Stimulated activated CD4-positive, alpha-beta T cell treated with anti-CD3 and anti-CD28 coated beads, Interleukin-15, amount 100 ng/mL, for 24 hours (primary cell): ENCODE measurements at regions not wholly inside any gene's neighbourhood (a gene's known extent, or its start where the extent isn't known, plus 50 kb on each side); places are given as distances from the start of the nearest gene placed in this dataset.
"Not testable (repeated sequence)": the region's sequence is repeated elsewhere in the genome, so short reads cannot be mapped to it uniquely, and the experiment has no call there.

Experiments used
- DNase-seq: peaks from one replicate; pipeline ENCODE4 v3.0.0-alpha.2; 2020

DNA sequence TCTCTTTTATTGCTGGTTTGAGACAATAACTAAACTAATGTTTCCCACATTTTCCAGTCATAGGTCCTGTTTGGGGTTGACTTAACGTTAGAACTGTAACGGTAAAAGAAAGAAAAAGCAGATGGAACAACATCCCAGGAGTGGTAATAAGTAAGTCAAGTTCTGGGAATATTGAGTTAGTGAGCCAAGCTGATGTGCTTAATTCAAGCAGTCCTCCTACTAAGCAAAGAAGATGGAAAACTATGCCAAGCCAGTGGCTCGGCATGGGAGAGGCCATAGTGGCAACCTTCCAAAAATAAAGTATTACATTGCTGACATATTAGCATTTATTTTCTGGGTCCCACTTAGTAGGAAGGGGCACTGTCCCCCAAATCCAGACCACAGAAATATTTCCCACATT, 161.7 kb upstream of the CDH5 start:
- DNase-seq: no peak

DNA sequence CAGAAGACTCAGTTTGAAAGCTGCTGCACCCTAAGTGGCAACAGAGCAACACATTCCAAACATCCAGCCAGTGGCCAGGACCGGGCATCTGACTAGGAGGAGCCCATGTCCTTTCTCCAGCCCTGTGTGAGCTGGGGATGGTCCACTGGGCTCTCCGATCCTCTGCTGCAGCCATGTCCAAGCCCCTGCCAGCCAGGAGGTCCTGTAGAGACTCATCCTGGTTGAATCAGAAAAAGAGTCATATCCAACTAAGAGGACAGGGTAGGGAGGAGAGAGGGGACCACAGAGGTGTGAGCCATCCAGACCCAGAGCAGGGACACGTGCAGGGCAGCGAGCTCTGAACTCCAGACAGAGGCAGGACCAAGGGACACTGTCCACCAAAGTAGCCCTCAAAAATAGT, 163.0 kb upstream of the CDH5 start:
- no peak for DNase-seq

DNA sequence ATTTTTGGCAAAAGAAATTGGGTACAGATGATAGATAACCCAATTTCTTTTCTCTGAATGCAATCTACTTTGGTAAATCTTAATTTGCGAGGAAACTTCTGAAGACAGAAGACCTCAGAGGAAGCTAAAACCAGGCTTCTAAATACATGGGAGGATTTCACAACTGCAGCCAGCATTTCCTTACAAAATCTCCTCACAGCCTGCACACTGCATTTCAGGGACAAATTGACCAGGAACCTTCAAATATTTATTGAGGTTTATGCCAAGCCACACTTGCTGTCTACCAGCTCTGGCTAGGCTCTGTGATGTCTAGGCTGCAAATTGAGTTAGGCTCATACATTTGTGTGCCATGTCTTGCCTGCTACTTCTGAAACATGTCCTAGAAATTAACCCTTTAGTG, 167.3 kb upstream of the CDH5 start:
- DNase-seq: no peak

DNA sequence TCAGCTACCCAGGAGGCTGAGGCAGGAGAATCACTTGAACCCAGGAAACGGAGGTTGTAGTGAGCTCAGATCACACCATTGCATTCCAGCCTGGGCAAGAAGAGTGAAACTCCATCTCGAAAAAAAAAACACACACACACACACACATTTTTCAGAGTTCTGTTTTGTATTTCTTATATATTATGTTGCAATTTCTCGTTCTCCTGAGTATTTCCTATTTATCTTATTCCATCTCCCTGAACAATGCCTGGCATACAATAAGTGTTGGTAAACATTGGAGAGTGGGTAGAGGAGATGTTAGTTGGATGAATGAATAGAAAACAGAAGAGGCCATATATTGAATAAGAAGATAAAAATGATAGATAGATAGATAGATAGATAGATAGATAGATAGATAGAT, 167.8 kb upstream of the CDH5 start:
- no peak for DNase-seq

DNA sequence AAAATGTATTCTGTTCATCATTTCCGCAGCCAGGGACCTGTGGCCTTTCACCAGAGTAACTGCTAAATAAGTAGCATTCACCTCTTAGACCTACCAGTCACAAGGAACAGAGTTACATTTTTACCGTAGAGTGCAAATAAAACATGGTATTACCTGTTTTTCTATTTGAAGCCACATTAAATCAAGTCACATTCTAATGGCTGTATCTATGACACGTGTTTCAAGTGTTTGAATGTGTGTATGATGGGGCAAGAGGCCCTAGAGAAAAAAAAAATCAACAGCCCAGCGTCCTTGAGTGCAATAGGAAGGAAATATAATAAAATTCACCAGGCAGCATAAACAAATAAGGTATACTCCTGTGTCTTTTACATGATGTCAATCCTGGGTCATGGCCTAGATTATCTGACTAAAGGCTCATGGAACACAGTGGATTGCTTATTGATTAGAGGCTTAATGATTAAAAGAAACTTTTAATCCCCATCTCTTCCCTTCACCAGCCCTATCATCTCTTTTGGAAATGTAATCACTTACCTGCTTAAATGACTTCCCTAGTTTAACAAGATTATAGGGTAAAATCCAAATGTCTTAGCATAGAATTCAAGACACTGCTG, 168.7 kb upstream of the CDH5 start:
- no peak for DNase-seq

DNA sequence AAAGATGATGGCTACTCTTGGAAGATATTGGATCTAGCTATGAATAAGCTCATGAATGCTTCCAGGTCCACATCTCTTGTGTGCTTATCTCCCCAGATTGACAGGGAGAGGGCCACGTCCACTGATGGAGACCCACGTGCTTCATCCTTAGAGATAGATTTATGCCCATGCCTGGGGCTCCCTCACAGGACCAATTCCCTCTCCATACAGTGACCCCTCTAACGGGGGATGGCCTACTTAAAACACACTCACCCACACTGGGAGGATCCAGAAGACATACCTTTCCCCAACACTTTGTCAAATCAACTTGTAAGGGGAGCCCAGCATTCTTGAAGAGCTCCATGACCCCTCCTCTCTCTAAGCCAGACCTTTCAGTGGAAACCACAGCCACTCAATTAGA, 169.7 kb upstream of the CDH5 start:
- no peak for DNase-seq

DNA sequence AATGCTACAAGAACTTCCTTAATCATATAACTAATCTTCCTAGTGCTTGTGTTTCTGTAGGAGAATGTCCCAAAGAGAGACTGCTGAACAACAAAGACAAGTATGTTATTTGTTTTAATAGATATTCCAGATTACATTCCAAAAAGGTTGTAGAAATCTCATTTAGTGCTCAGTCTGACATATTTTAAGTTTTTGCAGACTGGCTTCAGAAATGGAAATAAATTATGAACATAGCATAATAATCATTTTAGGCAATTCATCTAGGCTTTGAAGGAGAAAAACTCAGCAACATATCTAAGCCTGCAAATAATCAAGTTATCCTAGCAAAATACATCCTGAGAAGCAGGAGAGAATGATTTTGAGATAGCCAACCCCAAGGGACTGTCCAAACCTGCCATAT, 171.6 kb upstream of the CDH5 start:
- no peak for DNase-seq

DNA sequence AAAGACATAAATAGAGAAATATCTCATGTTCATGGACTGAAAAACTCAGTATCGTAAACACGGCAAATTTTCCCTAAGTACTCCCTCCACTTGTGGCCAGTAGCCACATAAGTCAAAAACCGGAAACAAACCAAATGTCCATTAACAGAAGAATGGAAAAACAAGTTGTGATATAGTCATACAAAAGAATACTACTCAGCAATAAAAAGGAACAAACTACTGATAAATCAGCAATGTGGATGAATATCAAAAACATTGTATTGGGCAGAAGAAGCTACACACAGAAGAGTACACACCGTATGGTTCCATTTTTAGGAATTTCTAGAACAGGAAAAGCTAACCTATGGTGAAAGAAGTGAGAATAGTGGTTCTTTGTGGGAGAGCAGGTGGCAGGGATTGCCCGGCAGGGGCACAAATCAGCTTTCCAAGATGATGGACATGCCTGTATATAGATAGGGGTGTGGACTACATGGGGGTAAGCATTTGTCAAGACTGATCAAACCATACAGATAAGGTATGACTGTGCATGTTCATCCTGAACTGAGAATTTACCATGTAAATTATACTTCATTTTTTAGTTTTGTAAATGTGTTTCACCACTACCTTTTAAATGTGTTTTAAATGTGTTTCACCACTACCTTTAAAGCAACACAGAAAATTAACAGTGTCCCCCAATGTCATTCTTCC, 172.8 kb upstream of the CDH5 start:
- DNase-seq: no peak

DNA sequence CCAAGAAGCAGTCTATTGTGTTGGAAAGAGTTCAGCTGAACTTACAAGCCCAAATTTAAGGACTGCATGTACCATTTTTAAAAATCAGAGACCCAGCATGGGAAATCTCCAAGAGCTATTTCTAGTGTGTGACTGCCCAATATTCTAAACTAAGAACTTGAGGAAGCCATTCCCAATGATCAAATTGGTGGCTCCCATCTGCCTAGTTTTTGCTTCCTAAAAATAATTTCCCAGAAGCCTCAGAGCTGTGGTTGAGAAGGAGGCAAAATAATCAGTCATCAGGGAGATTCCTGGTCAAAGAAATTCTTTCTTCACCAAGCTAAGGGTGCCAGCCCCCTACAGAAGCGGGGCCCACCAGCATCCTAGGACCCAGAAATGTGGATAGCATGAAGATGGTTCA, 176.1 kb upstream of the CDH5 start:
- no peak for DNase-seq

DNA sequence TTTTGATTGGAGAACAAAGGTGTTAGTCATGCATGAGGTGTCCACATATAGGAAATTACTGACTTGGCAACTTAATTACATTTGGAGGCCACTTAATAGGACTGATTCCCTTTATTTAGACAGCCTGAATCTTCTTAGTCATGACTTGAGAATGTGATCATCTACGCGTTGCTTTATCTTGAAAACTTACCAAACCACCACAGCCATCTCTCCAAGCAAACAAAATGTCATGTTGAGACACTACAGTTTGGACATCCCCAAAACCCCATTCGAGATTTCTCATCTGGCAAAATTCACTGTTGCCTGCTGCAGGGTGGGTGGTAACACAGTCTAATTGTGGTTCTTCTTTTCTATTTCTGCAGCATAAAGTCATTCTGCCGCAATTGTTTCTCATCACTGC, 176.5 kb upstream of the CDH5 start:
- no peak for DNase-seq

DNA sequence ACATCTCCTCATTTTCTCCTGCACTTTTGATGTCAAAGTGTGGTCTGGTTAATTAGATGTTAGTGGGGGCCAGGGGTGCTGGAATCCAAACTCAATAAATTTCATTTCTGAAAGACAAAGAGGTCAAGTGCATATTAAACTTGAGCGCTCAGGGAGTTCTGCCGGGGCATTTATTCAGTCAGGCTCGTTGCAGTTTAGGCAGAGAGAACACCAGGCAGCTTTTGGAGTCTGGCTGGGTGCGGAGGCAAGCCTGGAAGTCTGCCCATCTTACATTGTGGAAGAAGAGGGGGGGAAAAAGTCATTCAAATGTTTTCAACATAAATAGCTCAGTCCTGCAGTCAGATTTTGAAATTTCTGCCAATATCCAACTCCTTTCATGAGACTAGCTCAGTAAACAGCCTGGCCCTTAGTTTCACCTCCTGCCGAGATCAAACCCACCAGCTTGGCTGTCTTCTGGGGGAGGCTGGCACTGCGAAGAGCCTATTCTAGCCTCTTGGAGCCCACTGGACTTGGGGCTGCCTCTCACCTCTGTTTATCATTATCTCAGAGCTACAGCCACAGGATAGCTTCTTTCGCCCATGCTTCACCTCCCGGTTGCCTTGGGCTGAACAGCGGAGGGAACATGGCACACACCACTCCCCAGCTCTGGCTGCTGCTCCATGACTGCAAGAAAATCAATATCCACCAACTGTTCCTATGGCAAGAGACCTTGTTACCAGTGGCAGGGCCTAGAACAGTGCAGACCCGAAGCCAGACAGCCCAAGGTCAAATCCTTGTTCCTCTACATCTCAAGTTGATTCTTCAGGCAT, 177.4 kb upstream of the CDH5 start:
- DNase-seq: no peak

DNA sequence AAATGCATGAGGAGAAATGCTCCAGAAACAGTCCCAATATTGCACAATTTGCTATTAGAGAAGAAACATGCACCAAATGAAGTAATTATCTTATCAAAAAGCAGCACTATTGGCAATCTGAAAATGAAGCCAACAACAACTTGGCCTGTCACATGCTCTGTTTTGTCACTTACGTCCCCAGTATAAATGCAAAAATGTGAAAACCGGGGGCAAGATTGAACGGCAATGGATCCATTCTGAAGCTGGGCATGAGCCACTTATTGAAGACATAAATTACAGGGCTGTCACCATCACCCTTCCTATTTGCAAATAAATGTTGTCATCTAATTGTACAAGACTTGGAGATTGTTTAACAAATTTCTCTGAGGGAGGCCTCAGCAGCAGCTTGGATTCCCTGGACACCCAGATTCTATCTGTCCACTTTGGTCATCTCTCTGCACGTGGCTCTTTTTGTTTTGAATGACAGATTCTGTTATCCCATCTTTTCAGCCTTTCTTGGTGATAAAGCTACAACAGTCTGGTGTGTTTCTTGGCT, 180.2 kb upstream of the CDH5 start:
- no peak for DNase-seq

DNA sequence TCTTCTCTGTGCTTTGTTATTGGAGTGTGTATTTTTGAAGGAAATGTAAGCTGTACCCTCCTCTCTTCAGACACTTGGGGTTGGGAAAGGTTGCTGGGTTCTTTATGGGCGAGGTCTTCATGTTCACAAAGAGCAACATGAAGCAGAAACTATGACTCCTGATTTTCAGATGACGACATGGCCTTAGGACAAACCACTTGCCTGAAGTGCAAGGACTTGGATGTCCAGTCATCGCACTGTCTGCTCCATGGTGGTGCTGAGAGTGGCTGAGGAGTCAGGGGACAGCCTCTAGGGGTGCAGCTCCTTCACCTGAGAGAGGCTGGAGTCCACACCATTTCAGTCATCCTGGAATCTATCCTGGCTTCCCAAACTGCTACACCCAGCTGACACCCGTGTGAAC, 183.9 kb upstream of the CDH5 start:
- no peak for DNase-seq

DNA sequence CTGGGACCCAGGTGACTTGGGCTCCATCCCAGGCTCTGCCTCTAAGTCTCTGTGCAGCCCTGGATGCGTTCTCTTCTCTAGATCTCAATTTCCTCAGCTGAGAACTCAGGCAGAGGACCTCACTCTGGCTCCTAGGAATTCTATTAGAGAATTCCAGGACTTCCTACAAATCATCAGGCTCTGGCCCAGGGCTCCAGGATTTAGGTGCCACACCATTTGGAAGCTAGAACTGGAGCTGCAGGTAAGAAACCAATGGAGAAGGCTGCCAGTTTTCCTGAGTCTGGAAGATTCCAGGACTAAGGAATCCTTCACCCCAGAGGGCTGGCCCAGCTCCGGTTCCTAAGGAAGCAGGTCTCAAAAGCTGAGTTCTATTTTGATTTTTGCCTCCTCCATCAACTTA, 189.8 kb upstream of the CDH5 start:
- no peak for DNase-seq

DNA sequence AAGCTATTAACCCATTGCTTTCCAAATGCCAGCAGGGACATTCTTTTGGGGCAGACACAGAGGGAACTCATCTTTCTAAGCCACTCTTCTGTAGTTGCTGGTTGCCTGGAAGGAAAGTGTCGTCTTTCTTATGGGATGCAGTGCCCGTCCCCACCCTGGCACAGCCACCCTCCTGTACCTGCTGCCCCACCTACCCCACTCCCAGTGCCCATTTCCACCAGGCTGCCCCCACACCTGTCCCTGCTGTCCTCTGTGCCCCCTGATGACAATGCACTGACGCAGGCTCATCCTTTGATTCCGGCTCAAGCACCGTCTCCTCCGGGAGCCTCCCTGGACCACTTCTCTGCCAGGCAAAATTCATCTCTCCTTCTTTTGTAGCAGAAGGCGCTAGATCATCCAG, 190.4 kb upstream of the CDH5 start:
- no peak for DNase-seq

DNA sequence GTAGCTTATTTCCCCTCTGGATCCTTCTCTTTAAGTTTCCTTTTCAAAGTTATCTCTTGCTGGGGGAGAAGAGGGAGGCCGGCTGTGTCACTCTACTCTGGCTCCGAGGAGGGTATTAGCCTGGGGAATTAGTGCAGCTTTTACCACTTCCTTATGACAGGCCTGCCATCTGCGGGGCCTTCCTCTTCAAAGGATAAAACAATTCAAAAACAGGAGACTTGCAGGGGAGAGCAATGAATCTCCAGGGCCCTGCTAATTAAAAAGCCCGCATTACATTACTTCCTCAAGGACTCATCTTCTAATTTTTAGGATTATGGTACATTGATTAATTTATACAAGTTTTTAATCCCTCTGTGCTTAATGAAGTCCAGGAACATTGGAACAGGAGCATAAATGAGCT, 190.9 kb upstream of the CDH5 start:
- no peak for DNase-seq

DNA sequence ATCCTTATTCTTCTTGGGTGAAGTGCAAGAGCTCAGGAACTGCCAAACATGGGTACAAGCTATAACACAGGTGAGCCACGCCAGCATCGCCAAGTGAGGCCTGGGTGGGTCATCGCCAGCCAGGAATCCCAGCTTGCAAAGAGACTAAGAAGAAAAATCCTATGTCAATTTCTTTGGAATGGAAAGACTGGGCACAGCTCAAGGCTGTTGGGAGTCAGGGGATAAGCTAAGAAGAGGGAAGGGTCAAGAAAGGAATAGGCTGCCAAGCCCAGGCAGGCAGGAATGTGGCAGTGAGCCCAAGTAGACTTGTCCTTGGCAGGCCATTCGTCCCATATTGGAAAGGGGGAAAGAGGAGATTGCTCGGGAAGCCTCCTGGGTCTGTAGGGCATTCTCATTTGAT, 191.4 kb upstream of the CDH5 start:
- no peak for DNase-seq

DNA sequence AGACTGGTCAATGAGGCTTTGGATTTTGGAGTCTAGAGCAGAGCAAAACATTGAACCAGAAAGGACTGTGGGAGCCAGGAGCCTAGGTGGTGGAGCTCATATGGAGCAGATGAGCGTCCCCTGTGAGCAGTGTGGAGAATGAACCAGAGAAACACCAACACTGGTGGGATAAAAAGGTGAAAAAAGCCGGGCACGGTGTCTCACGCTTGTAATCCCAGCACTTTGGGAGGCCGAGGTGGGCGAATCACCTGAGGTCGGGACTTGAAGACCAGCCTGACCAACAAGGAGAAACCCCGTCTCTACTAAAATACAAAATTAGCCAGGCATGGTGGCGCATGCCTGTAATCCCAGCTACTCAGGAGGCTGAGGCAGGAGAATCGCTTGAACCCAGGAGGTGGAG, 192.7 kb upstream of the CDH5 start:
- not testable (repeated sequence) for DNase-seq

DNA sequence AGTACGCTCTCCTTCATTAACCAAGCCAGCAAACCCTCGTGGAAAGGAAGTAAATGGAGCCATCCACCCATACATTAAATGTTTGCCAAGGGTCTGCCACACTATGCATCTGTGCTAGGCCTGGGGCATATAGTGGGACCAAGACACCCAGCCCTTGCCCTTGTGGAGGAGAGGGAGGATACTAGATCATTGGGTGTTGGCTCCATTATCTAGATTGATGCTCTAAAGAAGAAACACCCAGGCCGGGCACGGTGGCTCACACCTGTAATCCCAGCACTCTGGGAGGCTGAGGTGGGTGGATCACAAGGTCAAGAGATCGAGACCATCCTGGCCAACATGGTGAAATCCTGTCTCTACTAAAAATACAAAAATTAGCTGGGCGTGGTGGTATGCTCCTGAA, 193.3 kb upstream of the CDH5 start:
- not testable (repeated sequence) for DNase-seq

DNA sequence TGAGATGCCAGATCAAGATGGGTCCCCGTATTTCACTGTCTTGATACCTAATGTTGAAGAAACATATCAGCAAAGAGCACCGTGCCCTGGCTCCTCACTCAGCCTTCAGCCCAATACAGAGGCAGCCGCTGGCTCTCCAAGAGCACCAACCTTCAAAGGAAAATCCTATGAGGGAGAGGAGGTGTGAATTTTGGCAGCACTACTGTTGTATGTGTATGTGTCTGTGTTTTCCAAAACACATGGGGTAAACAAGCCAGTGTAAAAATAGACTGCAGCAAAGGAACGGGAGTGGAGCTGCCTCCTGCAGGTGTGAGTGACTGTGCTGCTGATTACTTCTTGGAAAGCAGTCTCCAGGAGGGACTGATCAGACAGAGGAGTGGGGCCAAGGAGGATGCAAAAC, 194.0 kb upstream of the CDH5 start:
- no peak for DNase-seq

DNA sequence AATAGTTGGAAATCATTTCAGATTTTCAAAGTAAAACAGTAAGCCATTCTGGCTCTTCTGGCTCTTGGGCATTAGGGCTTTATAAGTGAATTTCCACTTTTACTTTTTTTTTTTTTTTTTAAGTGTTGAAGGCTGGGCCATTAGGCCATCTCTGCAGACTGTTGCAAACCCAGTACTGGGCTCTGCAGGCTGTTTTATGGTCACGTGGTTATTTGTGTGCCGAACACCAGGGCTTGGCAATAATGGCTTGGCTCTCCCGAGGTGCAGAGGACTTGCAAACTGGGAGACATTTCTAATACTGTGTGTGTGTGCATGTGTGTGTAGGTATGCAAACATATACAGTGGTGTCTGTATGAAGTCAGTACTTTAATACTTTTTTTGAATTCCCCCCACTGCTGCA, 194.9 kb upstream of the CDH5 start:
- DNase-seq: no peak

DNA sequence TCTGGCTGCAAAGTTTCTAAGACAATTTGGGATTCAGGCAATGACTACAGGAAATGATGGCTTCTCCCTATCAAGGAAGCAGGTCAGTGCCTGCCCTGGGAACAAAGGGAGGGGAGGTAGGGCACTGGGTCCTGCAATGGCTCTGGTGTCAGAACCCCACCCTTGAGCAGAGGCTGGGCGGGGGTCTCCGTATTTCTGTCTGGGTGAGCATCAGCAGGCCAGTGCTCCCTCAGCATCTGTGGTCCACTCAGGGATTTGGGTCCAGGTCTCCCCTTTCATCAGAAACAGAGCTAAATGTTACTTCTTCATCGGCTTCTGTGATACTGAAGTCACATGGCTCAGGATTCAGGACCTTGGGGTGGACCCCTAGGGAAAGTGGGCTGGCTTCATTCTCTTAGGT, 195.5 kb upstream of the CDH5 start:
- no peak for DNase-seq

DNA sequence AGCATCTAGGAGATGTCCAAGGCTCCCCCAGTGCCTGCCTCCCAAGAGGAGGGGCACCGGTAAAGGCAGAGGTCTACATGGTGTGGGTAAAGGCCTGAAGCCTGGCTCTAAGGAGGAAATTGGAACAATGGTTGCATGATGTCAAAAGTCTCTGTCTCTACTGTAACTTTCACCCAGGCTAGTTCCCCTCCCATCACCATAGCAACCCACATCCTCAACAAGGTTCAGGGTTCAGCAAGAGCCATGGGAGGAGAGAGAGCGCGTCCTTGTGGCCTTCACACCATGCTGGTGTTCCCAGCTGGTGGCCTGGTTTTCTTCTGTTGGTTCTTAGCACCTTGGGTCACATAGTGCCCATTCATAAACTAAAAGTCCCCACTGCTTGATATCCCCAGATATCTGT, 196.7 kb upstream of the CDH5 start:
- no peak for DNase-seq

DNA sequence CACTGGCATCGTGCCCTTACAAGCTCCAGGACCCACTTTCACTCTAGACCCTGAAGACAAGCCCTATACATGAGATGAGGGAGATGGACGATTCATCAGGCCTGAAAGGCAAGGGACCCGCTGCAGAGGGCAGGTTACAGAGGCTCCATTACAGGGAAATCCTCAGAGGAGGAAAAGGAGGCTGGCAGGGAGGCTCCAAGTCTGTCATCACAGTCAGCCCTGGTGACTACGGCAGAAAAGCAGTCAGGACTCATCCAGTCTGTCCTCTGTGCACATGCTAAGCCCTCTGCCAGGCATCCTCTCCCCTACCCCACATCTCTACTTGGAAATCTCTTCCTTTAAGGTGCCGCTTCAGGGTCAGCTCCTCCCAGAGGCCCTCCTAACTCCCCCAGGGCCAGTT, 197.7 kb upstream of the CDH5 start:
- DNase-seq: no peak
